Panc1 (cell line): ENCODE measurements at regions not wholly inside any gene's neighbourhood (a gene's known extent, or its start where the extent isn't known, plus 50 kb on each side); places are given as distances from the start of the nearest gene placed in this dataset.

ENCODE experiments used
- POLR2AphosphoS5 ChIP-seq: IDR thresholded peaks from 2 replicates; pipeline ENCODE4 v1.6.1; 2012; ENCODE audit warnings: mild to moderate bottlenecking, low read depth, low read length, moderate library complexity
- SIN3A ChIP-seq: IDR thresholded peaks from 2 replicates; pipeline ENCODE4 v1.6.1; 2012; ENCODE audit warnings: low read depth, mild to moderate bottlenecking, low read length, moderate library complexity, borderline replicate concordance; ENCODE audit not compliant: insufficient read depth
- TF ChIP-seq, protein P1 (sequence below): fragments of 450-650 bp; IDR thresholded peaks from 2 replicates; pipeline ENCODE4 v1.5.1; 2017; ENCODE audit warnings: mild to moderate bottlenecking

GRCh38 chr15:88388686-88389085 lies 78.5 kb downstream of the MRPL46 start:
- TF ChIP-seq, protein P1, sequence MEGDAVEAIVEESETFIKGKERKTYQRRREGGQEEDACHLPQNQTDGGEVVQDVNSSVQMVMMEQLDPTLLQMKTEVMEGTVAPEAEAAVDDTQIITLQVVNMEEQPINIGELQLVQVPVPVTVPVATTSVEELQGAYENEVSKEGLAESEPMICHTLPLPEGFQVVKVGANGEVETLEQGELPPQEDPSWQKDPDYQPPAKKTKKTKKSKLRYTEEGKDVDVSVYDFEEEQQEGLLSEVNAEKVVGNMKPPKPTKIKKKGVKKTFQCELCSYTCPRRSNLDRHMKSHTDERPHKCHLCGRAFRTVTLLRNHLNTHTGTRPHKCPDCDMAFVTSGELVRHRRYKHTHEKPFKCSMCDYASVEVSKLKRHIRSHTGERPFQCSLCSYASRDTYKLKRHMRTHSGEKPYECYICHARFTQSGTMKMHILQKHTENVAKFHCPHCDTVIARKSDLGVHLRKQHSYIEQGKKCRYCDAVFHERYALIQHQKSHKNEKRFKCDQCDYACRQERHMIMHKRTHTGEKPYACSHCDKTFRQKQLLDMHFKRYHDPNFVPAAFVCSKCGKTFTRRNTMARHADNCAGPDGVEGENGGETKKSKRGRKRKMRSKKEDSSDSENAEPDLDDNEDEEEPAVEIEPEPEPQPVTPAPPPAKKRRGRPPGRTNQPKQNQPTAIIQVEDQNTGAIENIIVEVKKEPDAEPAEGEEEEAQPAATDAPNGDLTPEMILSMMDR = no peak
- TF ChIP-seq POLR2AphosphoS5 = no peak
- no peak for TF ChIP-seq SIN3A
